ENCODE measurements at regions not wholly inside any gene's neighbourhood (a gene's known extent, or its start where the extent isn't known, plus 50 kb on each side); places are given as distances from the start of the nearest gene placed in this dataset.

DNA sequence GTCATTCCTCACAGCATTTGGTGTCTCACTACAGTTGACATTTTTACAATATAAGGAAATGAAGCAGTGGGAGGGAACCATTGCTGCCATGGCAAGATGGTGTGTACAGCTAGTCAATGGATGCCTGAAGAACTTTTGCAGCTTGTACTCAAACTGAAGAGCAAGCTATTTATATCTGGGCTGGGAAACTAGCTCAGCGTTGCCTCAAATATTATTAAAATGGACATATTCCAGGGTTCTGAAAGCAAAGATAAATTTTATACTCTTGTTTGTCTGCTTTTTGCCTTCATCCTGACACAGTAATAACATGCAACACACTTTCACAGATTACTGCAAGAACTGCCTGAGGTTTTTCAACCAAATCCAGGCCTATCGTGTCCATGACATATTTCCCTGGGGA, 156.4 kb upstream of the COL21A1 start:
- Mint-ChIP-seq H3K27me3 (ENCODE audit: low read depth in 2 of 2) (peaks cover 0 to 3% of the 10 kb centered on the region in 2 donors), H3K36me3 (no peaks in the 10 kb centered on the region), H3K27ac (no peak overlapping the region), H3K4me3 (no peak overlapping the region), H3K4me1 (no peaks in the 10 kb centered on the region), H3K9me3 (peaks cover 3 to 5% of the 10 kb centered on the region in 2 donors)
- Histone ChIP-seq H3K27me3 (ENCODE audit: control insufficient read depth, insufficient read depth, low read length) (no peaks in the 10 kb centered on the region), H3K9me3 (ENCODE audit: control insufficient read depth, insufficient read depth, low read length) (no peaks in the 10 kb centered on the region), H3K36me3 (ENCODE audit: control insufficient read depth, insufficient read depth, low read length) (no peaks in the 10 kb centered on the region), H3K27ac (ENCODE audit: low read length) (no peak overlapping the region), H3K4me3 (ENCODE audit: low read length) (no peak overlapping the region), H3K4me1 (ENCODE audit: control insufficient read depth, insufficient read depth, low read length) (no peaks in the 10 kb centered on the region)
- no peak for TF ChIP-seq CTCF (IDR thresholded peaks at IDR 0.05)
- WGBS (ENCODE audit: insufficient coverage) = 71% methylated on average over 2 of the region's 2 CpGs
- no peak for ATAC-seq
- intact Hi-C loops (cut with micrococcal nuclease) = no loop called here
- DNase-seq = no peak

- Mint-ChIP-seq H3K36me3 (no peaks in the 10 kb centered on the region), H3K27ac (no peak overlapping the region), H3K4me3 (no peak overlapping the region), H3K4me1 (no peaks in the 10 kb centered on the region), H3K9me3 (peaks cover 3 to 5% of the 10 kb centered on the region in 2 donors), H3K27me3 (ENCODE audit: low read depth in 2 of 2) (peaks cover 0 to 3% of the 10 kb centered on the region in 2 donors)
- Histone ChIP-seq H3K27me3 (ENCODE audit: control insufficient read depth, insufficient read depth, low read length) (no peaks in the 10 kb centered on the region), H3K9me3 (ENCODE audit: control insufficient read depth, insufficient read depth, low read length) (no peaks in the 10 kb centered on the region), H3K36me3 (ENCODE audit: control insufficient read depth, insufficient read depth, low read length) (no peaks in the 10 kb centered on the region), H3K27ac (ENCODE audit: low read length) (no peak overlapping the region), H3K4me1 (ENCODE audit: control insufficient read depth, insufficient read depth, low read length) (no peaks in the 10 kb centered on the region), H3K4me3 (ENCODE audit: low read length) (no peak overlapping the region)
- ATAC-seq = no peak
- no CpG with 5 or more reads among the region's 1 CpG for WGBS (ENCODE audit: insufficient coverage)
- DNase-seq = no peak
- TF ChIP-seq CTCF (IDR thresholded peaks at IDR 0.05) = no peak
- intact Hi-C loops (cut with micrococcal nuclease) = no loop called here
These were observed 154.2 kb upstream of the COL21A1 start for GRCh38 chr6:56401477-56402070.

- Mint-ChIP-seq H3K9me3 (peaks cover 3 to 5% of the 10 kb centered on the region in 2 donors), H3K4me3 (no peak overlapping the region), H3K4me1 (no peaks in the 10 kb centered on the region), H3K27me3 (ENCODE audit: low read depth in 2 of 2) (peaks cover 0 to 3% of the 10 kb centered on the region in 2 donors), H3K27ac (no peak overlapping the region), H3K36me3 (no peaks in the 10 kb centered on the region)
- no peaks in the 10 kb centered on the region for H3K9me3 ChIP-seq (ENCODE audit: control insufficient read depth, insufficient read depth, low read length)
- H3K4me3 ChIP-seq (ENCODE audit: low read length) = no peak overlapping the region
- TF ChIP-seq CTCF (IDR thresholded peaks at IDR 0.05) = no peak
- no peak for DNase-seq
- no peak for ATAC-seq
- WGBS (ENCODE audit: insufficient coverage) = 60% methylated on average over 4 of the region's 4 CpGs
- intact Hi-C loops (cut with micrococcal nuclease) = no loop called here
- no peaks in the 10 kb centered on the region for H3K4me1 ChIP-seq (ENCODE audit: control insufficient read depth, insufficient read depth, low read length)
- H3K27ac ChIP-seq (ENCODE audit: low read length) = no peak overlapping the region
- no peaks in the 10 kb centered on the region for H3K27me3 ChIP-seq (ENCODE audit: control insufficient read depth, insufficient read depth, low read length)
- H3K36me3 ChIP-seq (ENCODE audit: control insufficient read depth, insufficient read depth, low read length) = no peaks in the 10 kb centered on the region
These were observed 152.9 kb upstream of the COL21A1 start for GRCh38 chr6:56400273-56400672.

DNA sequence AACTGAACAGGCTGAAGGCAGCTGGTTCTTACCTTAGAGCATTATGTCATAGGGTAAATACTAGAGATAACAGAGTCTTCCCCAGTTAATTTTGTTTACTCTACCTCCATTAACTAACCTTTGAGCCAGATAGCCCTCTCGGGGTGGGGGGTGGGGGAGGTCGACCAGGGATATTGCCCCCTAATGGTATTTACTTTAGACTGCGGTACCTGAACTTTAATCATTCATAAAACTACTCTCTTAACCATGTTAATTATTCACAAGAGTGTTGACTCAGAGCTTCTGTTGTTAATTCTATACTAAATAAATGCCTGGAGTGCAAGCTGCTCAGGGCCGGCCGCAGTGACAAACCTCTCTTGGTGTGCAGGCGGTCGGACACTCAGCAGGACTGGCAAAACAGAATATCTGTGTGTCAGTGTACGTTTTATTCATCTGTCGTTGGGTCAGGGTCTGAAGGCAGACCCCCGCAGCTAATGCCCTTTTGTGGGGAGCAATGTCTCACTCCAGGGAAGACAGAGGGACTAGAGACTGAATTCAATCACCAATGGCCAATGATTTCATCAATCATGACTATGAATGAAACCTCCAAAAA, 152.4 kb upstream of the COL21A1 start:
- intact Hi-C loops (cut with micrococcal nuclease) = no loop called here
- Histone ChIP-seq H3K27me3 (ENCODE audit: control insufficient read depth, insufficient read depth, low read length) (no peaks in the 10 kb centered on the region), H3K4me3 (ENCODE audit: low read length) (no peak overlapping the region), H3K4me1 (ENCODE audit: control insufficient read depth, insufficient read depth, low read length) (no peaks in the 10 kb centered on the region), H3K27ac (ENCODE audit: low read length) (no peak overlapping the region), H3K36me3 (ENCODE audit: control insufficient read depth, insufficient read depth, low read length) (no peaks in the 10 kb centered on the region), H3K9me3 (ENCODE audit: control insufficient read depth, insufficient read depth, low read length) (no peaks in the 10 kb centered on the region)
- Mint-ChIP-seq H3K9me3 (peaks cover 3 to 4% of the 10 kb centered on the region in 2 donors), H3K27me3 (ENCODE audit: low read depth in 2 of 2) (peaks cover 0 to 3% of the 10 kb centered on the region in 2 donors), H3K4me1 (no peaks in the 10 kb centered on the region), H3K36me3 (no peaks in the 10 kb centered on the region), H3K4me3 (no peak overlapping the region), H3K27ac (no peak overlapping the region)
- DNase-seq = no peak
- no peak for TF ChIP-seq CTCF (IDR thresholded peaks at IDR 0.05)
- no peak for ATAC-seq
- WGBS (ENCODE audit: insufficient coverage) = 92% methylated on average over 9 of the region's 10 CpGs
